ENCODE measurements at regions not wholly inside any gene's neighbourhood (a gene's known extent, or its start where the extent isn't known, plus 50 kb on each side); places are given as distances from the start of the nearest gene placed in this dataset.

GRCh38 chr14:51307551-51307950 lies 67.5 kb downstream of the TMX1 start:
- TF ChIP-seq REST (IDR thresholded peaks at IDR 0.05; ENCODE audit: insufficient replicate concordance, low read depth) (no peak), SPI1 (IDR thresholded peaks at IDR 0.05; ENCODE audit: borderline replicate concordance, low read depth) (no peak), GABPA (IDR thresholded peaks at IDR 0.05; ENCODE audit: low read depth) (no peak), CTCF (IDR thresholded peaks at IDR 0.05; ENCODE audit: insufficient read depth, low read length) (no peak), POLR2AphosphoS5 (IDR thresholded peaks at IDR 0.05; ENCODE audit: low read depth) (no peak)
- Histone ChIP-seq H3K27ac (replicated peaks) (no peak overlapping the region), H3K27me3 (ENCODE audit: insufficient read depth, poor library complexity, severe bottlenecking) (no peaks in the 10 kb centered on the region), H3K4me3 (replicated peaks; ENCODE audit: insufficient read depth, low read length) (no peak overlapping the region)
- no peak for DNase-seq (ENCODE audit: low read depth in 1 of 2, low spot score in 1 of 2)

GRCh38 chr14:51308866-51309265 lies 68.8 kb downstream of the TMX1 start:
- Histone ChIP-seq H3K4me3 (replicated peaks; ENCODE audit: insufficient read depth, low read length) (no peak overlapping the region), H3K27ac (replicated peaks) (no peak overlapping the region), H3K27me3 (ENCODE audit: insufficient read depth, poor library complexity, severe bottlenecking) (no peaks in the 10 kb centered on the region)
- TF ChIP-seq SPI1 (IDR thresholded peaks at IDR 0.05; ENCODE audit: borderline replicate concordance, low read depth) (no peak), REST (IDR thresholded peaks at IDR 0.05; ENCODE audit: insufficient replicate concordance, low read depth) (no peak), GABPA (IDR thresholded peaks at IDR 0.05; ENCODE audit: low read depth) (no peak)
- DNase-seq (ENCODE audit: low read depth in 1 of 2, low spot score in 1 of 2): no peak

- H3K4me3 ChIP-seq (replicated peaks; ENCODE audit: insufficient read depth, low read length): no peak overlapping the region
- H3K27me3 ChIP-seq (ENCODE audit: insufficient read depth, poor library complexity, severe bottlenecking): no peaks in the 10 kb centered on the region
- no peak overlapping the region for H3K27ac ChIP-seq (replicated peaks)
- TF ChIP-seq GABPA (IDR thresholded peaks at IDR 0.05; ENCODE audit: low read depth) (no peak), POLR2AphosphoS5 (IDR thresholded peaks at IDR 0.05; ENCODE audit: low read depth) (no peak), CTCF (IDR thresholded peaks at IDR 0.05; ENCODE audit: insufficient read depth, low read length) (no peak), REST (IDR thresholded peaks at IDR 0.05; ENCODE audit: insufficient replicate concordance, low read depth) (no peak)
- DNase-seq (ENCODE audit: low read depth in 1 of 2, low spot score in 1 of 2): no peak
These were observed 70.5 kb downstream of the TMX1 start for GRCh38 chr14:51310505-51310944.
